ENCODE measurements at regions not wholly inside any gene's neighbourhood (a gene's known extent, or its start where the extent isn't known, plus 50 kb on each side); places are given as distances from the start of the nearest gene placed in this dataset.

DNA sequence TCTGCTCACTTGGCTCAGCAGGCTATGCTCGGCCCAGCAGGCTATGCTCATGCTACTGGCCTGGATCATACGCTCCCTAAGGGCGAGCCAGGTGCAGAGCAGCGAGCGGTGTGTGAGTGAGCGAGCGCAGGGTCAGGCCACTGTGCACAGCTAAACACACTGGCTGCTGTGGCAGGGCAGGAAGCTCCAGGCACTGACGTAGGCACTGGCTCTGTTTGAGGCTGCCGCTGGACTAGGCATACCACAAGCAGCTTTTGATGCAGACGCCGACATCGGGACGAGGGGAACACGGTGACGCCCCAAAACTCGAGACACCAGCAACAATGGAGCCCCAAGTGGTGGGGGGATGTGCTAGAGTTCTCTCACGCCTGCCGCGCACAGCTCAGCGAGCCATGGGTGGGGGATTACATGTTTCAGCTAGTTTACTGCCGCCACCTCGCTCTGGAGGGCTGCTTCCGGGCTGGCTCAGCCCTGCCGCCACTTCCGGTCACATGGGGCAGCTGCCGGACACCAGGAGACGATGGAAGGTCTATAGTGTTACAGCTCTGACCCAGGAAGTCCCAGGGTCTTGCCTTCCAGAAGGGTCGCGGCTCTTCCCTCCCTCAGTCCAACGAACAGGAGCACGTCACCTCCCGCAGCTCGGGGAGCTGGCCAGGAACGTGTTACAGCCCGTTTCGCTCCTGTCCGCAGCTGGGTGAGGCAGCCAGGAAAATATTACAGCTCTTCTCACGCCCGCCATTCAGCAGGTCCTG, 1176.9 kb upstream of the LRRTM1 start (continued):
- TF ChIP-seq E4F1 (CRISPR knock-in tag; IDR thresholded peaks at IDR 0.05; ENCODE audit: borderline replicate concordance) (no peak), TAF15 (IDR thresholded peaks at IDR 0.05; ENCODE audit: low read depth, low read length) (no peak), CXXC5 (CRISPR knock-in tag; IDR thresholded peaks at IDR 0.05) (peak; percentile 55), ARID1B (IDR thresholded peaks at IDR 0.05) (no peak), NFYB (IDR thresholded peaks at IDR 0.05; ENCODE audit: extremely low read depth, insufficient read length) (no peak), DIDO1 (tag; IDR thresholded peaks at IDR 0.05; ENCODE audit: low read depth) (0 out of 2 replicates have a peak, but pooled peaks have one; percentile 13), ARHGAP35 (IDR thresholded peaks at IDR 0.05; ENCODE audit: partially characterized antibody) (no peak), CREB1 (IDR thresholded peaks at IDR 0.05) (no peak), CREB1 (CRISPR knock-in tag; IDR thresholded peaks at IDR 0.05) (peak; percentile 60; the same call in 1 of the 2 replicates), HINFP (tag; conservative IDR thresholded peaks at IDR 0.05; ENCODE audit: low read depth) (0 out of 2 replicates have a peak, but pooled peaks have one; percentile 6), CBX1 (IDR thresholded peaks at IDR 0.05; ENCODE audit: low read depth) (0 out of 2 replicates have a peak, but pooled peaks have one; percentile 39), ZBTB11 (CRISPR knock-in tag; IDR thresholded peaks at IDR 0.05) (peak in 1 of 3 experiments; percentile 64; a peak in 2 of 6 replicates)
- TF ChIP-seq, protein P1, sequence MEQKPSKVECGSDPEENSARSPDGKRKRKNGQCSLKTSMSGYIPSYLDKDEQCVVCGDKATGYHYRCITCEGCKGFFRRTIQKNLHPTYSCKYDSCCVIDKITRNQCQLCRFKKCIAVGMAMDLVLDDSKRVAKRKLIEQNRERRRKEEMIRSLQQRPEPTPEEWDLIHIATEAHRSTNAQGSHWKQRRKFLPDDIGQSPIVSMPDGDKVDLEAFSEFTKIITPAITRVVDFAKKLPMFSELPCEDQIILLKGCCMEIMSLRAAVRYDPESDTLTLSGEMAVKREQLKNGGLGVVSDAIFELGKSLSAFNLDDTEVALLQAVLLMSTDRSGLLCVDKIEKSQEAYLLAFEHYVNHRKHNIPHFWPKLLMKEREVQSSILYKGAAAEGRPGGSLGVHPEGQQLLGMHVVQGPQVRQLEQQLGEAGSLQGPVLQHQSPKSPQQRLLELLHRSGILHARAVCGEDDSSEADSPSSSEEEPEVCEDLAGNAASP (IDR thresholded peaks at IDR 0.05) = no peak
- TF ChIP-seq, protein P2, sequence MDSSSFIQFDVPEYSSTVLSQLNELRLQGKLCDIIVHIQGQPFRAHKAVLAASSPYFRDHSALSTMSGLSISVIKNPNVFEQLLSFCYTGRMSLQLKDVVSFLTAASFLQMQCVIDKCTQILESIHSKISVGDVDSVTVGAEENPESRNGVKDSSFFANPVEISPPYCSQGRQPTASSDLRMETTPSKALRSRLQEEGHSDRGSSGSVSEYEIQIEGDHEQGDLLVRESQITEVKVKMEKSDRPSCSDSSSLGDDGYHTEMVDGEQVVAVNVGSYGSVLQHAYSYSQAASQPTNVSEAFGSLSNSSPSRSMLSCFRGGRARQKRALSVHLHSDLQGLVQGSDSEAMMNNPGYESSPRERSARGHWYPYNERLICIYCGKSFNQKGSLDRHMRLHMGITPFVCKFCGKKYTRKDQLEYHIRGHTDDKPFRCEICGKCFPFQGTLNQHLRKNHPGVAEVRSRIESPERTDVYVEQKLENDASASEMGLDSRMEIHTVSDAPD (CRISPR knock-in tag; IDR thresholded peaks at IDR 0.05) = no peak
